PC-3 (cell line): ENCODE measurements at regions not wholly inside any gene's neighbourhood (a gene's known extent, or its start where the extent isn't known, plus 50 kb on each side); places are given as distances from the start of the nearest gene placed in this dataset.

Source experiments
- ATAC-seq: fragments of 200-7000 bp; cut with Tn5 transposase; 2 replicates; pipeline ENCODE4 v1.9.1; 2020; ENCODE audit warnings: mild to moderate bottlenecking, moderate library complexity
- BruUV-seq: library from RNA; stranded (reverse); fragments of 400-500 nt; replicated peaks from 2 replicates; lab custom pipeline; 2021; lab: Mats Ljungman, UMichigan
- CTCF ChIA-PET: fragments of 300-600 bp; sonication (Branson Sonifier 250); formaldehyde crosslinking; loops from one replicate; lab custom pipeline; 2022; ENCODE audit warnings: antibody characterized with exemption; lab: Charles Lee
- POLR2A ChIA-PET: fragments of 300-600 bp; sonication (Branson Sonifier 250); formaldehyde crosslinking; loops from one replicate; lab custom pipeline; 2022; ENCODE audit warnings: antibody characterized with exemption; ENCODE audit not compliant: unreplicated experiment; lab: Charles Lee
- DNase-seq: peaks from one replicate; pipeline ENCODE4 v3.0.0-alpha.2; 2015
- H2AFZ ChIP-seq: fragments of 300-600 bp; sonication (generic); 2 replicates; pipeline ENCODE4 v1.6.0; 2016; ENCODE audit warnings: antibody characterized with exemption, low read length
- H3F3A ChIP-seq: fragments of 300-600 bp; sonication (generic); one replicate; pipeline ENCODE4 v1.6.0; 2017; ENCODE audit warnings: antibody characterized with exemption, low read length, control low read depth, mild to moderate bottlenecking; ENCODE audit not compliant: unreplicated experiment
- H3K27ac ChIP-seq: fragments of 300-600 bp; sonication (generic); 2 replicates; pipeline ENCODE4 v1.5.1; 2016; ENCODE audit warnings: mild to moderate bottlenecking, low read length
- H3K27me3 ChIP-seq: fragments of 300-600 bp; sonication (generic); 2 replicates; pipeline ENCODE4 v1.6.1; 2016; ENCODE audit warnings: low read length, mixed read lengths
- H3K36me3 ChIP-seq: fragments of 300-600 bp; sonication (generic); 2 replicates; pipeline ENCODE4 v1.6.1; 2016; ENCODE audit warnings: low read depth, mixed run types, low read length, mixed read lengths
- H3K4me1 ChIP-seq: fragments of 300-600 bp; sonication (generic); 2 replicates; pipeline ENCODE4 v1.5.1; 2016; ENCODE audit warnings: low read length; ENCODE audit not compliant: insufficient read depth
- H3K4me2 ChIP-seq: fragments of 300-600 bp; sonication (generic); 2 replicates; pipeline ENCODE4 v1.6.0; 2016; ENCODE audit warnings: low read length
- H3K4me3 ChIP-seq: fragments of 300-600 bp; sonication (generic); 2 replicates; pipeline ENCODE4 v1.5.1; 2016; ENCODE audit warnings: mild to moderate bottlenecking, low read length, mixed read lengths
- H3K79me2 ChIP-seq: fragments of 300-600 bp; sonication (generic); 2 replicates; pipeline ENCODE4 v1.6.1; 2017; ENCODE audit warnings: low read length, mixed read lengths
- H3K9ac ChIP-seq: fragments of 300-600 bp; sonication (generic); 2 replicates; pipeline ENCODE4 v1.6.0; 2016; ENCODE audit warnings: mild to moderate bottlenecking, low read length
- H3K9me2 ChIP-seq: fragments of 300-600 bp; sonication (generic); replicated peaks from 2 replicates; pipeline ENCODE4 v1.6.1; 2016; ENCODE audit warnings: mixed run types, low read length, mixed read lengths
- H3K9me3 ChIP-seq: fragments of 300-600 bp; sonication (generic); 2 replicates; pipeline ENCODE4 v1.6.1; 2016; ENCODE audit warnings: low read length, mixed read lengths
- H4K20me1 ChIP-seq: fragments of 300-600 bp; sonication (generic); 2 replicates; pipeline ENCODE4 v1.6.1; 2016; ENCODE audit warnings: low read length, mixed read lengths
- EZH2 ChIP-seq: fragments of 300-600 bp; sonication (generic); IDR thresholded peaks from one replicate; pipeline ENCODE4 v1.6.1; 2017; ENCODE audit warnings: antibody characterized with exemption, mild to moderate bottlenecking, low read length; ENCODE audit not compliant: unreplicated experiment
- EZH2phosphoT487 ChIP-seq: fragments of 300-600 bp; sonication (generic); IDR thresholded peaks from 2 replicates; pipeline ENCODE4 v1.6.1; 2018; ENCODE audit warnings: mild to moderate bottlenecking, antibody characterized with exemption, low read length, borderline replicate concordance
- intact Hi-C: fragments of 100-400 bp; cut with micrococcal nuclease; formaldehyde crosslinking; loops from 2 replicates; pipeline ENCODE4 v1.9.0; 2023
- TF ChIP-seq, protein P1 (sequence below): fragments of 300-600 bp; sonication (generic); conservative IDR thresholded peaks from 2 replicates; pipeline ENCODE4 v1.5.1; 2017; ENCODE audit warnings: antibody characterized with exemption, low read depth, mild to moderate bottlenecking, low read length

DNA sequence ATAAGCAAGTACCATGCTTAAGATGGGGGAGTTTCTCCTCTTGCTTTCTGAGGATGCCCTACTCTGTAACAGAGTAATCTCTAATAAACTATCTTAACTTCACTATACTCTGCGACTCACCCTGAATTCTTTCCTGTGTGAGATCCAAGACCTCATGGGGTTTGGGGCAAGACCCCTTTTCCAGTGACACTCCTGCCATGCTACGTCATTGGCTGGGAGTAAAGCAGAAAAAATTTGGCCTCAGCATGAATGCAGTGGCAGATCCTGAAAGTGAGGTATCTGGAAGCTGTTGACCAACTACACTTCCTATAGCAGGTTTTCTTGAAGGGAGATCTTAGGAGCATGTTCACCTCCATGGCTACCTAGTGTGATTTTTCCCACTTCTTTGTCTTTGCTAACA is 109.1 kb upstream of the MED14 start:
- Histone ChIP-seq H2AFZ (no peak overlapping the region), H3K27me3 (no peaks in the 10 kb centered on the region), H3K9ac (no peak overlapping the region), H4K20me1 (no peaks in the 10 kb centered on the region), H3F3A (no peaks in the 10 kb centered on the region), H3K27ac (no peak overlapping the region), H3K79me2 (no peaks in the 10 kb centered on the region), H3K9me2 (no peaks in the 10 kb centered on the region), H3K4me2 (no peak overlapping the region), H3K9me3 (no peaks in the 10 kb centered on the region), H3K4me3 (no peak overlapping the region), H3K36me3 (no peaks in the 10 kb centered on the region), H3K4me1 (no peaks in the 10 kb centered on the region)
- POLR2A ChIA-PET: no interaction called here
- ATAC-seq (no peak), DNase-seq (no peak)
- intact Hi-C loops: no loop called here
- CTCF ChIA-PET: no interaction called here
- no TSS peak for BruUV-seq
- TF ChIP-seq EZH2phosphoT487 (no peak), EZH2 (no peak)
- TF ChIP-seq, protein P1, sequence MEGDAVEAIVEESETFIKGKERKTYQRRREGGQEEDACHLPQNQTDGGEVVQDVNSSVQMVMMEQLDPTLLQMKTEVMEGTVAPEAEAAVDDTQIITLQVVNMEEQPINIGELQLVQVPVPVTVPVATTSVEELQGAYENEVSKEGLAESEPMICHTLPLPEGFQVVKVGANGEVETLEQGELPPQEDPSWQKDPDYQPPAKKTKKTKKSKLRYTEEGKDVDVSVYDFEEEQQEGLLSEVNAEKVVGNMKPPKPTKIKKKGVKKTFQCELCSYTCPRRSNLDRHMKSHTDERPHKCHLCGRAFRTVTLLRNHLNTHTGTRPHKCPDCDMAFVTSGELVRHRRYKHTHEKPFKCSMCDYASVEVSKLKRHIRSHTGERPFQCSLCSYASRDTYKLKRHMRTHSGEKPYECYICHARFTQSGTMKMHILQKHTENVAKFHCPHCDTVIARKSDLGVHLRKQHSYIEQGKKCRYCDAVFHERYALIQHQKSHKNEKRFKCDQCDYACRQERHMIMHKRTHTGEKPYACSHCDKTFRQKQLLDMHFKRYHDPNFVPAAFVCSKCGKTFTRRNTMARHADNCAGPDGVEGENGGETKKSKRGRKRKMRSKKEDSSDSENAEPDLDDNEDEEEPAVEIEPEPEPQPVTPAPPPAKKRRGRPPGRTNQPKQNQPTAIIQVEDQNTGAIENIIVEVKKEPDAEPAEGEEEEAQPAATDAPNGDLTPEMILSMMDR: no peak

- Histone ChIP-seq H3K4me1 (no peaks in the 10 kb centered on the region), H4K20me1 (no peaks in the 10 kb centered on the region), H3K27ac (no peak overlapping the region), H3K9me3 (no peaks in the 10 kb centered on the region), H3K27me3 (no peaks in the 10 kb centered on the region), H3K9me2 (no peaks in the 10 kb centered on the region), H3K79me2 (no peaks in the 10 kb centered on the region), H3F3A (no peaks in the 10 kb centered on the region), H2AFZ (no peak overlapping the region), H3K4me2 (no peak overlapping the region), H3K4me3 (no peak overlapping the region), H3K9ac (no peak overlapping the region), H3K36me3 (no peaks in the 10 kb centered on the region)
- DNase-seq (peak; percentile 14), ATAC-seq (no peak)
- ChIA-PET POLR2A (no interaction called here), CTCF (no interaction called here)
- no TSS peak for BruUV-seq
- intact Hi-C loops: no loop called here
- TF ChIP-seq, protein P1: no peak
- TF ChIP-seq EZH2phosphoT487 (no peak), EZH2 (no peak)
Observed at GRCh38 chrX:40845331-40845911, 110.1 kb upstream of the MED14 start.

DNA sequence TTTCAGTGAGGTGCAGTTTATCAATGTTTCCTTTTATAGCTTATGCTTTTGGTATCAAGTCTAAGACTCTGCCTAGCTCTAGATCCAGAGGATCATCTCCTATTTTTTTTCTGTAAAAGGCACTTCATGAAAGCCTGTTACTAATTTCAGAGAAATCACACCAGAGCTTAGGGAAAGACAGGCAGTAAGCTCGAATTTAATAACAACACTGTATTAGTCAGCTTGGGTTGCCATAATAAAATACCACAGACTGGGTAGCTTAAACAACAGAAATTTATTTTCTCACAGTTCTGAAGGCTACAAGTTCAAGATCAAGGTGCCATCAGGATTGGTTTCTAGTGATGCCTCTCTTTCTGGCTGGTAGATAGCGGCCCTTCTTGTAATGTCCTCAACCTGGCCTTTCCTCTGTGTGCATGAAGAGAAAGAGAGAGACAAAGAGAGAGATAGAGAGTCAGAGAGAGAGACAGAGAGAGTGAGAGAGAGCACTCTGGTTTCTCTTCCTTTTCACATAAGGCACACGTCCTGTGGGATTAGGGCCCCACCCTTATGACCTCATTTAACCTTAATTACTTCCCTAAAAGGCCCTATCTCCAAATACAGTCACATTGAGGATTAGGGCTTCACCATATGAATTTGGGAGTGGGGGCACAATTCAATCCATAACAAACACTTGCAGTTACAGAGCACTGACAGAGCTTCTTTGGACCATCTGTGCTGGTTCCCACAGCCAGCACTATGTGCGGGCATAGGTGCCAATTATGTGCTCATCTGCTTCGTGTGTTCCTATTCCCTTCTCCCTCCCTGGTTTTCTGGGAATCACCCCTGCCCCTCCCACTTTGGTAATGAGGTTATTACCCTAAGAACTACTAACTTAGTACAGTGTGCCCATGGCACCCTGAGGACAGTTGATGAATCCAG is 114.8 kb upstream of the MED14 start:
- intact Hi-C loops: no loop called here
- DNase-seq (no peak), ATAC-seq (no peak)
- CTCF ChIA-PET: interaction anchor here (0.6 to 0.7 kb wide), 2 partner anchors 27 to 265 kb away, joined by 3 to 11 read pairs; no protein-coding TSS in a partner anchor
- Histone ChIP-seq H3F3A (no peaks in the 10 kb centered on the region), H3K27ac (no peak overlapping the region), H2AFZ (no peak overlapping the region), H3K9me3 (no peaks in the 10 kb centered on the region), H3K4me1 (peaks cover 4% of the 10 kb centered on the region), H3K4me2 (no peak overlapping the region), H3K4me3 (no peak overlapping the region), H3K9ac (no peak overlapping the region), H3K27me3 (no peaks in the 10 kb centered on the region), H3K9me2 (no peaks in the 10 kb centered on the region), H4K20me1 (no peaks in the 10 kb centered on the region), H3K79me2 (no peaks in the 10 kb centered on the region), H3K36me3 (no peaks in the 10 kb centered on the region)
- no TSS peak for BruUV-seq
- POLR2A ChIA-PET: no interaction called here
- no peak for TF ChIP-seq EZH2phosphoT487
- no peak for TF ChIP-seq EZH2
- TF ChIP-seq, protein P1: no peak
